Neural progenitor cell (in vitro differentiated cells): ENCODE measurements at regions not wholly inside any gene's neighbourhood (a gene's known extent, or its start where the extent isn't known, plus 50 kb on each side); places are given as distances from the start of the nearest gene placed in this dataset.

Experiments
- DNase-seq: peaks from one replicate; pipeline ENCODE4 v3.0.0-alpha.2; 2016; ENCODE audit warnings: low spot score
- H2AFZ ChIP-seq: fragments of 200-600 bp; sonication (generic); replicated peaks from 2 replicates; pipeline ENCODE4 v1.6.1; 2016; ENCODE audit warnings: antibody characterized with exemption
- H3F3A ChIP-seq: fragments of 200-600 bp; sonication (generic); 2 replicates; pipeline ENCODE4 v1.6.1; 2016; ENCODE audit warnings: antibody characterized with exemption, low read depth
- H3K27ac ChIP-seq: fragments of 200-600 bp; sonication (generic); 2 replicates; pipeline ENCODE4 v1.5.1; 2016; ENCODE audit warnings: mild to moderate bottlenecking
- H3K27me3 ChIP-seq: fragments of 200-600 bp; sonication (generic); 2 replicates; pipeline ENCODE4 v1.6.1; 2016; ENCODE audit warnings: mild to moderate bottlenecking, moderate library complexity
- H3K36me3 ChIP-seq: fragments of 200-600 bp; sonication (generic); 2 replicates; pipeline ENCODE4 v1.5.1; 2016
- H3K4me1 ChIP-seq: fragments of 200-600 bp; sonication (generic); 2 replicates; pipeline ENCODE4 v1.6.1; 2016; ENCODE audit warnings: mixed run types
- H3K4me2 ChIP-seq: fragments of 200-600 bp; sonication (generic); 2 replicates; pipeline ENCODE4 v1.6.1; 2016
- H3K4me3 ChIP-seq: fragments of 200-600 bp; sonication (generic); 2 replicates; pipeline ENCODE4 v1.5.1; 2016
- H3K79me2 ChIP-seq: fragments of 200-600 bp; sonication (generic); 2 replicates; pipeline ENCODE4 v1.6.1; 2016; ENCODE audit warnings: low read depth
- H3K9ac ChIP-seq: fragments of 200-600 bp; sonication (generic); 2 replicates; pipeline ENCODE4 v1.6.1; 2016
- H3K9me3 ChIP-seq: fragments of 200-600 bp; sonication (generic); 2 replicates; pipeline ENCODE4 v1.5.1; 2016; ENCODE audit warnings: low read depth
- H4K20me1 ChIP-seq: fragments of 200-600 bp; sonication (generic); 2 replicates; pipeline ENCODE4 v1.6.1; 2016; ENCODE audit warnings: low read depth
- H3K27ac Mint-ChIP-seq: 3 replicates; pipeline ENCODE4 v1.8.0; 2021; ENCODE audit warnings: mixed read lengths
- H3K27me3 Mint-ChIP-seq: 2 replicates; pipeline ENCODE4 v1.8.0; 2022; ENCODE audit warnings: low read depth, mild to moderate bottlenecking, inconsistent platforms, moderate library complexity, mixed read lengths; ENCODE audit not compliant: insufficient read depth
- H3K36me3 Mint-ChIP-seq: 3 replicates; pipeline ENCODE4 v1.8.0; 2021; ENCODE audit warnings: mixed read lengths
- H3K4me1 Mint-ChIP-seq: 3 replicates; pipeline ENCODE4 v1.8.0; 2021; ENCODE audit warnings: mixed read lengths
- H3K4me3 Mint-ChIP-seq: 3 replicates; pipeline ENCODE4 v1.8.0; 2021; ENCODE audit warnings: mild to moderate bottlenecking, moderate library complexity, mixed read lengths
- H3K9me3 Mint-ChIP-seq: 3 replicates; pipeline ENCODE4 v1.8.0; 2020; ENCODE audit warnings: mixed read lengths
- CTCF ChIP-seq: fragments of 200-600 bp; sonication (generic); IDR thresholded peaks from 2 replicates; pipeline ENCODE4 v1.5.1; 2017; ENCODE audit warnings: antibody characterized with exemption, mild to moderate bottlenecking
- EZH2 ChIP-seq: fragments of 200-600 bp; sonication (generic); IDR thresholded peaks from 2 replicates; pipeline ENCODE4 v1.6.1; 2017; ENCODE audit warnings: antibody characterized with exemption, mild to moderate bottlenecking, moderate library complexity
- EZH2phosphoT487 ChIP-seq: fragments of 200-600 bp; sonication (generic); IDR thresholded peaks from 2 replicates; pipeline ENCODE4 v1.6.1; 2017; ENCODE audit warnings: antibody characterized with exemption

GRCh38 chr1:189774721-189775287 lies 702.9 kb downstream of the BRINP3 start:
- Histone ChIP-seq H3K9ac (no peak overlapping the region), H3K79me2 (no peaks in the 10 kb centered on the region), H3K27me3 (no peaks in the 10 kb centered on the region), H3K4me3 (no peak overlapping the region), H3K27ac (no peak overlapping the region), H3K36me3 (no peaks in the 10 kb centered on the region), H3F3A (no peaks in the 10 kb centered on the region), H3K9me3 (no peaks in the 10 kb centered on the region), H4K20me1 (no peaks in the 10 kb centered on the region), H3K4me1 (no peaks in the 10 kb centered on the region), H3K4me2 (no peak overlapping the region), H2AFZ (no peak overlapping the region)
- no peaks in the 10 kb centered on the region for H3K27me3 Mint-ChIP-seq
- DNase-seq: no peak
- no peaks in the 10 kb centered on the region for H3K4me1 Mint-ChIP-seq
- no peaks in the 10 kb centered on the region for H3K9me3 Mint-ChIP-seq
- H3K4me3 Mint-ChIP-seq: no peak overlapping the region
- H3K36me3 Mint-ChIP-seq: no peaks in the 10 kb centered on the region
- no peak overlapping the region for H3K27ac Mint-ChIP-seq
- TF ChIP-seq CTCF (no peak), EZH2 (no peak), EZH2phosphoT487 (no peak)

GRCh38 chr1:189775343-189775742 lies 702.3 kb downstream of the BRINP3 start:
- TF ChIP-seq CTCF (no peak), EZH2 (no peak), EZH2phosphoT487 (no peak)
- Mint-ChIP-seq H3K4me1 (no peaks in the 10 kb centered on the region), H3K27me3 (no peaks in the 10 kb centered on the region), H3K27ac (no peak overlapping the region), H3K4me3 (no peak overlapping the region), H3K36me3 (no peaks in the 10 kb centered on the region), H3K9me3 (no peaks in the 10 kb centered on the region)
- Histone ChIP-seq H3K36me3 (no peaks in the 10 kb centered on the region), H3K79me2 (no peaks in the 10 kb centered on the region), H3K4me2 (no peak overlapping the region), H3K9ac (no peak overlapping the region), H3K4me1 (no peaks in the 10 kb centered on the region), H3K27ac (no peak overlapping the region), H3K4me3 (no peak overlapping the region), H2AFZ (no peak overlapping the region), H3K27me3 (no peaks in the 10 kb centered on the region), H3F3A (no peaks in the 10 kb centered on the region), H3K9me3 (no peaks in the 10 kb centered on the region), H4K20me1 (no peaks in the 10 kb centered on the region)
- DNase-seq: no peak

- no peak overlapping the region for H2AFZ ChIP-seq
- Mint-ChIP-seq H3K4me3 (no peak overlapping the region), H3K27ac (no peak overlapping the region), H3K27me3 (no peaks in the 10 kb centered on the region), H3K9me3 (no peaks in the 10 kb centered on the region), H3K4me1 (peaks cover 11% of the 10 kb centered on the region), H3K36me3 (no peaks in the 10 kb centered on the region)
- H3K4me2 ChIP-seq: no peak overlapping the region
- H3K79me2 ChIP-seq: no peaks in the 10 kb centered on the region
- no peak for TF ChIP-seq CTCF
- TF ChIP-seq EZH2: no peak
- no peak for TF ChIP-seq EZH2phosphoT487
- H3K4me3 ChIP-seq: no peak overlapping the region
- H3K27me3 ChIP-seq: no peaks in the 10 kb centered on the region
- H4K20me1 ChIP-seq: no peaks in the 10 kb centered on the region
- no peaks in the 10 kb centered on the region for H3K4me1 ChIP-seq
- H3K27ac ChIP-seq: no peak overlapping the region
- H3F3A ChIP-seq: no peaks in the 10 kb centered on the region
- no peaks in the 10 kb centered on the region for H3K9me3 ChIP-seq
- H3K36me3 ChIP-seq: no peaks in the 10 kb centered on the region
- DNase-seq: no peak
- H3K9ac ChIP-seq: no peak overlapping the region
Observed at GRCh38 chr1:189779034-189779433, 698.6 kb downstream of the BRINP3 start.
